Heart right ventricle (tissue), 16 donors: ENCODE measurements at regions not wholly inside any gene's neighbourhood (a gene's known extent, or its start where the extent isn't known, plus 50 kb on each side); places are given as distances from the start of the nearest gene placed in this dataset.
"Not testable (repeated sequence)": the region's sequence is repeated elsewhere in the genome, so short reads cannot be mapped to it uniquely, and the experiment has no call there.

Experiments
- ATAC-seq, 8 donors: fragments of 200-7000 bp; cut with Tn5 transposase; one replicate each; pipeline ENCODE4 v1.9.1; 2020; ENCODE audit warnings: mild to moderate bottlenecking in 8 of 8, moderate library complexity in 8 of 8, moderate number of reproducible peaks in 1 of 8
- DNase-seq, 2 donors: peaks; one replicate each; pipeline ENCODE4 v3.0.0-alpha.2; 2020
- H3K27ac ChIP-seq, 10 donors: fragments of 200-600 bp; sonication (generic) in 2 of 10; one replicate each; pipeline versions ENCODE4 v1.5.0 to v1.8.0; 2020 to 2022; ENCODE audit warnings: mild to moderate bottlenecking in 3 of 10
- H3K27me3 ChIP-seq, 7 donors: fragments of 200-600 bp; one replicate each; pipeline ENCODE4 v1.8.0; 2021 to 2022; ENCODE audit warnings: mild to moderate bottlenecking in 2 of 7
- H3K36me3 ChIP-seq, 9 donors: fragments of 200-600 bp; sonication (generic) in 1 of 9; one replicate each; pipeline versions ENCODE4 v1.5.0 to v1.8.0; 2020 to 2022; ENCODE audit warnings: mild to moderate bottlenecking in 2 of 9
- H3K4me1 ChIP-seq, 9 donors: fragments of 200-600 bp; sonication (generic) in 1 of 9; one replicate each; pipeline versions ENCODE4 v1.5.0 to v1.8.0; 2020 to 2022; ENCODE audit warnings: mild to moderate bottlenecking in 4 of 9
- H3K4me3 ChIP-seq, 10 donors: fragments of 200-600 bp; sonication (generic) in 2 of 10; one replicate each; pipeline versions ENCODE4 v1.5.0 to v1.8.0; 2020 to 2022; ENCODE audit warnings: mild to moderate bottlenecking in 7 of 10, moderate library complexity in 2 of 10
- H3K9me3 ChIP-seq, 11 donors: fragments of 200-600 bp in 10 of 11; sonication (generic) in 2 of 11; one replicate each; pipeline versions ENCODE4 v1.5.0 to v1.8.0; 2013 to 2022; ENCODE audit warnings: mild to moderate bottlenecking in 2 of 11, control low read depth in 1 of 11, moderate library complexity in 1 of 11
- CTCF ChIP-seq, 9 donors: fragments of 200-600 bp; sonication (generic) in 2 of 9; IDR thresholded peaks; one replicate each; pipeline versions ENCODE4 v1.5.0 to v1.8.0; 2021 to 2022; ENCODE audit warnings: antibody characterized with exemption in 9 of 9, mild to moderate bottlenecking in 5 of 9, moderate library complexity in 1 of 9
- WGBS, 2 donors: extraction: QIAGEN DNeasy Blood & Tissue Kit; methylation state at CpG; one replicate each; pipeline ENCODE4 v1.1.7; 2013; ENCODE audit warnings: inconsistent platforms in 1 of 2; 5-methylcytosine and 5-hydroxymethylcytosine counted together
- intact Hi-C, 10 donors: fragments of 100-400 bp; cut with DNase I; formaldehyde crosslinking; loops; one replicate each; pipeline versions ENCODE4 v1.11.1 to v1.14.2; 2022
- donor health status: Arrhythmogenic right ventricular cardiomyopathy.
- donor health status: ischemic (EF 13 %, LVEDD 7.1; RV severe dilation, severe dysfunction).
- donor health status: healthy with polysubstance abuse.
- donor health status: DM: no; HTN: yes; CAD: no.
- donor health status: DM: no; HTN: no; CAD: no.
- donor health status: ischemic (EF 25% LVEDD 6.9; RV normal size, moderate dysfunction).
- donor health status: ischemic (EF 25% LVEDD 5.7; RV mildly dilated, moderate dysfunction).
- donor health status: healthy.
- donor health status: DM: yes; HTN: yes; CAD: no.
- donor health status: Ischemic cardiomyopathy.
- donor health status: ischemic (EF 35%, LVEDD 5.7; RV mildly dilated, moderate dysfunction).
- donor health status: nonischemic (EF 11% LVEDD 7.7; RV severe dilation, severe dysfunction).
- donor health status: DM: yes; HTN: yes; CAD: no.
- donor health status: PGD.
- donor health status: ischemic (EF 29% LVEDD 5.4; RV normal size, mild dysfunction).
- donor health status: nonischemic (EF 23%, LVEDD 6.1; RV moderate dilation, normal function).

- no peak overlapping the region for H3K4me3 ChIP-seq
- intact Hi-C loops, result no loop called here
- peaks cover 0 to 14% (median 0%) of the 10 kb centered on the region in 7 donors for H3K27me3 ChIP-seq
- DNase-seq, result no peak
- H3K27ac ChIP-seq, result no peak overlapping the region
- no peaks in the 10 kb centered on the region for H3K9me3 ChIP-seq
- no peaks in the 10 kb centered on the region for H3K4me1 ChIP-seq
- TF ChIP-seq CTCF (IDR thresholded peaks at IDR 0.05), result no peak
- no peaks in the 10 kb centered on the region for H3K36me3 ChIP-seq
- 70 to 83% methylated on average over 2 of the region's 2 CpGs for WGBS, 2 donors
- no peak for ATAC-seq
Observed at GRCh38 chr16:7239547-7239946, 93.1 kb upstream of the RBFOX1 start.

GRCh38 chr16:7236824-7237410 is 95.7 kb upstream of the RBFOX1 start:
- peaks cover 0 to 7% (median 0%) of the 10 kb centered on the region in 7 donors for H3K27me3 ChIP-seq
- no peak overlapping the region for H3K4me3 ChIP-seq
- no peaks in the 10 kb centered on the region for H3K4me1 ChIP-seq
- no peaks in the 10 kb centered on the region for H3K36me3 ChIP-seq
- 66 to 67% methylated on average over 6 of the region's 6 CpGs for WGBS, 2 donors
- no peaks in the 10 kb centered on the region for H3K9me3 ChIP-seq
- H3K27ac ChIP-seq, result no peak overlapping the region
- ATAC-seq, result no peak
- intact Hi-C loops, result no loop called here
- no peak for TF ChIP-seq CTCF (IDR thresholded peaks at IDR 0.05)
- DNase-seq, result no peak

- Histone ChIP-seq H3K9me3 (no peaks in the 10 kb centered on the region), H3K4me3 (no peak overlapping the region), H3K27me3 (no peaks in the 10 kb centered on the region), H3K4me1 (no peaks in the 10 kb centered on the region), H3K36me3 (no peaks in the 10 kb centered on the region), H3K27ac (no peak overlapping the region)
- intact Hi-C loops, result no loop called here
- TF ChIP-seq CTCF (IDR thresholded peaks at IDR 0.05), result no peak
- no peak for ATAC-seq
- 46 to 50% methylated on average over 2 of the region's 2 CpGs for WGBS, 2 donors
- DNase-seq, result no peak
Observed at GRCh38 chr16:7233975-7234374, 98.7 kb upstream of the RBFOX1 start.

- 85 to 91% methylated on average over 5 of the region's 5 CpGs for WGBS, 2 donors
- H3K27ac ChIP-seq, result no peak overlapping the region
- no peak for TF ChIP-seq CTCF (IDR thresholded peaks at IDR 0.05)
- DNase-seq (no peak), ATAC-seq (no peak)
- H3K4me3 ChIP-seq, result no peak overlapping the region
- intact Hi-C loops, result no loop called here
- no peaks in the 10 kb centered on the region for H3K36me3 ChIP-seq
- no peaks in the 10 kb centered on the region for H3K4me1 ChIP-seq
- H3K9me3 ChIP-seq, result no peaks in the 10 kb centered on the region
- peaks cover 0 to 7% (median 0%) of the 10 kb centered on the region in 7 donors for H3K27me3 ChIP-seq
Observed at GRCh38 chr16:7231762-7232161, 100.9 kb upstream of the RBFOX1 start.

- intact Hi-C loops, DNase-seq, H3K4me3 ChIP-seq, H3K36me3 ChIP-seq, H3K4me1 ChIP-seq, ATAC-seq, H3K27ac ChIP-seq, H3K9me3 ChIP-seq: not testable (repeated sequence)
- H3K27me3 ChIP-seq, result peaks cover 0 to 21% (median 0%) of the 10 kb centered on the region in 7 donors
- 83 to 87% methylated on average over 3 of the region's 3 CpGs for WGBS, 2 donors
Observed at GRCh38 chr16:7229433-7230218, 103.0 kb upstream of the RBFOX1 start.
